ENCODE measurements at regions not wholly inside any gene's neighbourhood (a gene's known extent, or its start where the extent isn't known, plus 50 kb on each side); places are given as distances from the start of the nearest gene placed in this dataset.

DNA sequence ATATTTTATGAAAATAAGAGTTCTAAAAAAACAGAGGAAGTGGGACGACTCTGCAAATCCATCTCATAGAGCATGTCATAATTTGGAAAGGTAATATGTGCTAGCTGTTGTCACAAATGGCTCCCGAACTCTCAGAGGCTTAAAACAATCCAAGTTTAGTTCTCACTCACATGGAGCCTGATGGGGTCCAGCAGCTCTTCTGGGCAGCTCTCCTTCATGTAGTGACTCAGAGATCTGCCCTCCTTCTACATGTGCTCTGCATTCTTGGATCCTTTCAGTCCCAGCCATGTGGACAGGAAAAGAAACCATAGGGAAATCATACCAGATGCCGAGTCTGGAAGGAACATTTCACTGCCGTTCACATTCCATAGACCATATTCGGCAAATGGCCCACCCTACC, 180.1 kb upstream of the APCDD1 start:
- in situ Hi-C loops (cut with MboI; ENCODE audit: low pct_ligation_motif_present in 1 of 4, low pct_unique_long_range_greater_than_20kb in 1 of 4, low sequenced_read_pairs in 3 of 4) (no loop called here), intact Hi-C loops (cut with DNase I; ENCODE audit: low total_unique reads) (no loop called here)
- no peaks in the 10 kb centered on the region for H3K9me3 ChIP-seq
- 27 to 75% methylated on average over 3 to 5 of the region's 5 CpGs for WGBS, 2 donors (ENCODE audit: low coverage in 1 of 2)
- no peak overlapping the region for H3K27ac ChIP-seq
- no peaks in the 10 kb centered on the region for H3K36me3 ChIP-seq
- TF ChIP-seq POLR2A (IDR thresholded peaks at IDR 0.05), result no peak
- TF ChIP-seq EP300 (IDR thresholded peaks at IDR 0.05; ENCODE audit: low read depth), result no peak
- TF ChIP-seq POLR2AphosphoS5 (IDR thresholded peaks at IDR 0.05), result no peak
- TF ChIP-seq, protein P1, sequence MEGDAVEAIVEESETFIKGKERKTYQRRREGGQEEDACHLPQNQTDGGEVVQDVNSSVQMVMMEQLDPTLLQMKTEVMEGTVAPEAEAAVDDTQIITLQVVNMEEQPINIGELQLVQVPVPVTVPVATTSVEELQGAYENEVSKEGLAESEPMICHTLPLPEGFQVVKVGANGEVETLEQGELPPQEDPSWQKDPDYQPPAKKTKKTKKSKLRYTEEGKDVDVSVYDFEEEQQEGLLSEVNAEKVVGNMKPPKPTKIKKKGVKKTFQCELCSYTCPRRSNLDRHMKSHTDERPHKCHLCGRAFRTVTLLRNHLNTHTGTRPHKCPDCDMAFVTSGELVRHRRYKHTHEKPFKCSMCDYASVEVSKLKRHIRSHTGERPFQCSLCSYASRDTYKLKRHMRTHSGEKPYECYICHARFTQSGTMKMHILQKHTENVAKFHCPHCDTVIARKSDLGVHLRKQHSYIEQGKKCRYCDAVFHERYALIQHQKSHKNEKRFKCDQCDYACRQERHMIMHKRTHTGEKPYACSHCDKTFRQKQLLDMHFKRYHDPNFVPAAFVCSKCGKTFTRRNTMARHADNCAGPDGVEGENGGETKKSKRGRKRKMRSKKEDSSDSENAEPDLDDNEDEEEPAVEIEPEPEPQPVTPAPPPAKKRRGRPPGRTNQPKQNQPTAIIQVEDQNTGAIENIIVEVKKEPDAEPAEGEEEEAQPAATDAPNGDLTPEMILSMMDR (IDR thresholded peaks at IDR 0.05), result no peak
- no peaks in the 10 kb centered on the region for H3K27me3 ChIP-seq
- peaks cover 0 to 6% (median 0%) of the 10 kb centered on the region in 4 donors for H3K4me1 ChIP-seq
- DNase-seq, result no peak
- no peak overlapping the region for H3K4me3 ChIP-seq

DNA sequence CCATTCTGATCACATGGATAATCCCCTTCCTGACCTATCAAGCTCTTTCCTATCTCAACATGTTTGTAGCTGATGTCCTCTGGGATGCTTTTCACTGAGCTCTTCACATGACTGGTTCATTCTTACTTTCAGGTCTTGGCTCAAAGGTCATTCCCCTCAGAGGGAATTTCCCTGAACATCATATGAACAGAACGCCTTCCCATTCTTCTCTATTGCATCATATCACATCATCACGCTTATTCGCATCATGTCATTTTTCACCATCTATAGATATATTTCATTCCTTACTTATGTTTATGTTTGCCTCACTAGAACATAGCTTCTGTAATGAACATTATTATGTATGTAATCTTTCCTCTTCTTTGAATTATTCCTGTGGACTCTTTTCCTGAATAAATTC, 178.9 kb upstream of the APCDD1 start:
- H3K27me3 ChIP-seq, result no peaks in the 10 kb centered on the region
- no peak overlapping the region for H3K4me3 ChIP-seq
- no peak overlapping the region for H3K27ac ChIP-seq
- H3K4me1 ChIP-seq, result no peaks in the 10 kb centered on the region
- intact Hi-C loops (cut with DNase I; ENCODE audit: low total_unique reads), result no loop called here
- DNase-seq, result no peak
- no peaks in the 10 kb centered on the region for H3K36me3 ChIP-seq
- TF ChIP-seq POLR2AphosphoS5 (IDR thresholded peaks at IDR 0.05), result no peak
- TF ChIP-seq EP300 (IDR thresholded peaks at IDR 0.05; ENCODE audit: low read depth), result no peak
- TF ChIP-seq POLR2A (IDR thresholded peaks at IDR 0.05), result no peak
- TF ChIP-seq, protein P1 (IDR thresholded peaks at IDR 0.05), result no peak
- 86 to 97% methylated on average over 3 of the region's 3 CpGs for WGBS, 2 donors (ENCODE audit: low coverage in 1 of 2)
- no peaks in the 10 kb centered on the region for H3K9me3 ChIP-seq
- in situ Hi-C loops (cut with MboI; ENCODE audit: low pct_ligation_motif_present in 1 of 4, low pct_unique_long_range_greater_than_20kb in 1 of 4, low sequenced_read_pairs in 3 of 4), result no loop called here

DNA sequence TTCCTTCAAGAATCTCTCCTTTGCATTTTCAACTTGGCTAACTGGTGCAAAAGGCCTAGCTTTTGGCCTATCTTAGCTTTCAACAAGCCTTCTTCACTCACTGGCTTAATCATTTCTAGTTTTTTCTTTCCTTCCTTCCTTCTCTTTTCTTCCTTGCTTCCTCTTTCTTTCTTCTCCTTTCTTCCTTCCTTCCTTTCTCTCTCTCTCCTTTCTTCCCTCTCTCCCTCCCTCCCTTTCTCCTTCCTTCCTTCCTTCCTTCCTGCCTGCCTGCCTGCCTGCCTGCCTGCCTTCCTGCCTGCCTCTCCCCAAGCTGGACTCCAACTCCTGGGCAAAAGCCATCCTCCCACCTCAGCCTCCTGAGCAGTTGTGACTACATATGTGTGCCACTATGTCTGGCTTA, 176.2 kb upstream of the APCDD1 start:
- in situ Hi-C loops (cut with MboI; ENCODE audit: low pct_ligation_motif_present in 1 of 4, low pct_unique_long_range_greater_than_20kb in 1 of 4, low sequenced_read_pairs in 3 of 4) (no loop called here), intact Hi-C loops (cut with DNase I; ENCODE audit: low total_unique reads) (no loop called here)
- TF ChIP-seq POLR2A (IDR thresholded peaks at IDR 0.05), result no peak
- TF ChIP-seq EP300 (IDR thresholded peaks at IDR 0.05; ENCODE audit: low read depth), result no peak
- TF ChIP-seq, protein P1 (IDR thresholded peaks at IDR 0.05), result no peak
- TF ChIP-seq POLR2AphosphoS5 (IDR thresholded peaks at IDR 0.05), result no peak
- no peak for DNase-seq
- Histone ChIP-seq H3K36me3 (no peaks in the 10 kb centered on the region), H3K4me1 (no peaks in the 10 kb centered on the region), H3K4me3 (no peak overlapping the region), H3K9me3 (no peaks in the 10 kb centered on the region), H3K27ac (no peak overlapping the region), H3K27me3 (no peaks in the 10 kb centered on the region)

DNA sequence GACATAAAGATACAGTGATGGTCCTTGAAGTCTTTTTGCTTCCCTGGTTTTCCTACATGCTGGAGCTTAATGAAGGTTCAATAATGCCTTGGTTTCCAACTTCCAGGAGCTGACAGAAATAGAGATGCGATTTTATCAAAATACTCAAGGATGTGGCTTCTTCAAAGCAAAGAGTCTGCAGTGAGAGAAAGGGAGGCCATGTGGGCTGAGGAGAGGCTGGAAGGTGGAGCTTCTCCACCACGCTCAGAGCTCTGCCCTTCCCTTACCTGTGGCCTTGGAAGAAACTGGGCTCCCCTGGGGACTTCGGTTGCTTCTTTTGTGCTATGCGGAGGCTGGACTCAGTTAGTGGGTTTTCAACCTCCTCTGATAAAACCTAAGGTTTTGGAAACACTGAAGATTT, 175.0 kb upstream of the APCDD1 start:
- in situ Hi-C loops (cut with MboI; ENCODE audit: low pct_ligation_motif_present in 1 of 4, low pct_unique_long_range_greater_than_20kb in 1 of 4, low sequenced_read_pairs in 3 of 4) (no loop called here), intact Hi-C loops (cut with DNase I; ENCODE audit: low total_unique reads) (no loop called here)
- no peak overlapping the region for H3K27ac ChIP-seq
- H3K4me3 ChIP-seq, result no peak overlapping the region
- H3K36me3 ChIP-seq, result no peaks in the 10 kb centered on the region
- H3K4me1 ChIP-seq, result peaks cover 0 to 2% (median 0%) of the 10 kb centered on the region in 4 donors
- H3K9me3 ChIP-seq, result no peaks in the 10 kb centered on the region
- DNase-seq, result no peak
- no peak for TF ChIP-seq POLR2A (IDR thresholded peaks at IDR 0.05)
- no peak for TF ChIP-seq EP300 (IDR thresholded peaks at IDR 0.05; ENCODE audit: low read depth)
- TF ChIP-seq, protein P1 (IDR thresholded peaks at IDR 0.05), result no peak
- no peak for TF ChIP-seq POLR2AphosphoS5 (IDR thresholded peaks at IDR 0.05)
- no peaks in the 10 kb centered on the region for H3K27me3 ChIP-seq
- WGBS, 2 donors (ENCODE audit: low coverage in 1 of 2), result 92 to 96% methylated on average over 3 to 4 of the region's 4 CpGs
